ENCODE measurements at regions not wholly inside any gene's neighbourhood (a gene's known extent, or its start where the extent isn't known, plus 50 kb on each side); places are given as distances from the start of the nearest gene placed in this dataset.

DNA sequence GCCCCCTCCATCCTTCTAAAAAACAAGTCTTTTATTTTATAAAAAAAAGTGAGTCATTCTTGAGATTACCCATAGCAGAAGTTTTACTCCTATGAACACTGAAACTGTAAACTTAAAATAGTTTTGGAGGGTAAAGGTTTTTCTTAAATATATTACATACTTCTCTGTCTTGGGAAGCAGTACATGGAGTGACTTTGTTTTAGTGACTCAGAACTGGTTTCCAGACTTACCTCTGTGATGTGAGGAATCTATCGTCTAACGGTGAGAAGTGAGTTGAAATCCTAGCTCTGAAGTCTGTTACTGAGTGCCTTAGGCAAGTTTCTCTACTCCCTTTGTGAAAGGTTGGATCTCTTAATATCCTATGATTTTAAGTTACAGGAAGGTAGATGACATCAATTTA is 176.3 kb upstream of the POU3F1 start:
- TF ChIP-seq, protein P1, sequence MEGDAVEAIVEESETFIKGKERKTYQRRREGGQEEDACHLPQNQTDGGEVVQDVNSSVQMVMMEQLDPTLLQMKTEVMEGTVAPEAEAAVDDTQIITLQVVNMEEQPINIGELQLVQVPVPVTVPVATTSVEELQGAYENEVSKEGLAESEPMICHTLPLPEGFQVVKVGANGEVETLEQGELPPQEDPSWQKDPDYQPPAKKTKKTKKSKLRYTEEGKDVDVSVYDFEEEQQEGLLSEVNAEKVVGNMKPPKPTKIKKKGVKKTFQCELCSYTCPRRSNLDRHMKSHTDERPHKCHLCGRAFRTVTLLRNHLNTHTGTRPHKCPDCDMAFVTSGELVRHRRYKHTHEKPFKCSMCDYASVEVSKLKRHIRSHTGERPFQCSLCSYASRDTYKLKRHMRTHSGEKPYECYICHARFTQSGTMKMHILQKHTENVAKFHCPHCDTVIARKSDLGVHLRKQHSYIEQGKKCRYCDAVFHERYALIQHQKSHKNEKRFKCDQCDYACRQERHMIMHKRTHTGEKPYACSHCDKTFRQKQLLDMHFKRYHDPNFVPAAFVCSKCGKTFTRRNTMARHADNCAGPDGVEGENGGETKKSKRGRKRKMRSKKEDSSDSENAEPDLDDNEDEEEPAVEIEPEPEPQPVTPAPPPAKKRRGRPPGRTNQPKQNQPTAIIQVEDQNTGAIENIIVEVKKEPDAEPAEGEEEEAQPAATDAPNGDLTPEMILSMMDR (IDR thresholded peaks at IDR 0.05; ENCODE audit: low read depth, low read length, poor library complexity, severe bottlenecking) = no peak
- no peak for TF ChIP-seq EZH2phosphoT487 (IDR thresholded peaks at IDR 0.05; ENCODE audit: borderline replicate concordance, low read length)

Data from DOHH2 (cell line).